ENCODE measurements at regions not wholly inside any gene's neighbourhood (a gene's known extent, or its start where the extent isn't known, plus 50 kb on each side); places are given as distances from the start of the nearest gene placed in this dataset.

DNA sequence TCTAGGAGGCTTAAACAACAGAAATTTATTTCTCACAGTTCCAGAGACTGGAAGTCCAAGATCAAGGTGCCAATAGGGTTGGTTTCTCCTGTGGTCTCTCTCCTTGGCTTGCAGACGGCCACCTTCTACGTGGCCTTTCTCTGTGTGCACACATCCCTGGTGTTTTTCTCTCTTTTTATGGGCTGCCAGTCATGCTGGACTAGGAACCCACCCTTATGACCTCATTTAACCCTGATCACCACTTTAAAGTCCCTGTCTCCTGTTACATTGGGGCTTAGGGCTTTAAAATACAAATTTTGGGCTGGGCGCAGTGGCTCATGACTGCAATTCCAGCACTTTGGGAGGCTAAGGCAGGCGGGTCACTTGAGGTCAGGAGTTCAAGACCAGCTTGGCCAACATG, 157.1 kb downstream of the TLE1 start:
- DNase-seq: no peak

DNA sequence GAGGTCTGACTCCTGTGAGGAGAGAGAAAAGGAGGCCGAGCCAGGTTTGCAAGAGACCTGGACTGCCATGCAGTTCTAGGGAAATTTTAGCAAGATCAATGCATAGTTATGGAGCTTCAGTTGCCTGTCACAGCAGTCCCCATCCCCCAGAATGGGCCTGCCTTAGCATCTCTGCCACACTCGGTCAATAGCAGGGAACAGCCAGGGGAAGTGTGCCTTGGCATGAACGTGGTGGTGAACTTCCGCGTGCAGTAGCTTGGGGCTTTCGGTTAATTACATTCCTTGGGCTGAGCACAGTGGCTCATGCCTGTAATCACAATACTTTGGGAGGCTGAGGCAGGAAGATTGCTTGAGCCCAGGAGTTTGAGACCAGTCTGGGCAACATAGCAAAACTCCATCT, 157.8 kb downstream of the TLE1 start:
- DNase-seq: no peak

- DNase-seq: no peak
These were observed 158.5 kb downstream of the TLE1 start for GRCh38 chr9:81530846-81531245.

- no peak for DNase-seq
These were observed 159.0 kb downstream of the TLE1 start for GRCh38 chr9:81530310-81530810.

DNA sequence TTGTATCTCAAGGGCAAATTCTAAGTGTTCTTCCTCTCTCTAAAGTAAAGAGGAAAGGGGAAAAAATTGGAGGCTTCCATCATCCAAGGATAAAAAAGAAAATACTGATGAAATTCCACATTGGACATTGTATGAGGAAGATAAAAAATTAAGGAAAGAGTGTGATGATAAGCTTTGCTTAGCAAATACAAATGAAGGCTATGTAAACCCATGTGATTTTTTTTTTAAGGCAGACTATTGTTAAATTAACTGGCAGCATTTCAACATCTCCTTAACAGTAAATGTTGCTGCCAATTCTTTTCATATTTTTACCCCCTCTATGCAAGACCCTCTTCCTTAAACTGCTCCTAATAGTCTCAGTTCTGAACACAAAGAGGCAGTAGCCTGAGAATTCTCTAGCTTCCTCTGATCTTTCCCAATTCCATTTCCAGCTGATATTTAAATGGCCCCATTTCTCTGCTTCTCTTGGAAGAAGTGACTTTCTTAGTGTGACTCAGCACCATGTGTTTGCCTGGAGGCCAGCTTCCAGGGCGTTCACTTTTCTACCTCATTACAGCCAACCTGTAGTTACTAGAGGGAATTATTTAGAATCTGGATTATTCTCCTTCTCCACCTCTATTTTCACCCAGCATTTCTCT, 159.7 kb downstream of the TLE1 start:
- no peak for DNase-seq

- DNase-seq: no peak
These were observed 162.8 kb downstream of the TLE1 start for GRCh38 chr9:81526587-81526986.

DNA sequence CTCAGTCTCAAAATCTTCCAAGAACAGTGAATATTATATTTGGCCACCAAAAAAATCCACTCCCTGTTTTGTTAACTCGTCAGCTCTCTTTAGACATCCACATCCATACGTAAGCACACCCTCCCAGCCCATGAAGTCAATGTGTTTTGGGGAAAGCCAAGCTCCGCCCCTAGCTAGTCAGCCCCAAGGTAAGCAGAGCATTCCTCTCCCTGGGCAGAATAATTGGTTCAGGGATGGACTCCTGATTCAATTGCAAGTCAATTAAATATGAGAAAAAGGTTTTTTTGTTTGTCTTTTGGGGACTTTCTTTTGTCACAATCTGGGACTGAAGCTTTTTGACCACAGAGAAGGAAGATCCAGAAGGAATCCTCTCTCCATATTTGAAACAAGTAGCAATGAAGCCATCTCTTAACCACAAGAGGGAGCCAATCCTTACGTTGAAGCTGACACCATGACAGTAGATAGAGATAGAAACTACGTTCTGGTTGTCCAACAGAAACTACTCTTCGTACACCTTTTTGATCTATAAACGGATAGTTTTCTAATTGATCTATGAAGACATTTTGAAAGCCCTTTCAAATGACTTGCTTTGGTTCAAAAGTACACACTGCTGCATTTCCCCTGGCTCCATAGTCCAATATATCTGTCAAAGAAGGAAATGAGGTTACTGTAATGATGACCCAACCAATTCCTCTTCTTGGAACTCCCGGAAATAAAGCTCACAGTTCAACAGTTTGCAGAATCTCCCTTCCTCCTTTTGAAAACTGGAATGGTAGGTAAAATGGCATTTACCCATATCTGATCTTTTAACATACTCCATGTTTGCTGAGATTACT, 166.4 kb downstream of the TLE1 start:
- no peak for DNase-seq

DNA sequence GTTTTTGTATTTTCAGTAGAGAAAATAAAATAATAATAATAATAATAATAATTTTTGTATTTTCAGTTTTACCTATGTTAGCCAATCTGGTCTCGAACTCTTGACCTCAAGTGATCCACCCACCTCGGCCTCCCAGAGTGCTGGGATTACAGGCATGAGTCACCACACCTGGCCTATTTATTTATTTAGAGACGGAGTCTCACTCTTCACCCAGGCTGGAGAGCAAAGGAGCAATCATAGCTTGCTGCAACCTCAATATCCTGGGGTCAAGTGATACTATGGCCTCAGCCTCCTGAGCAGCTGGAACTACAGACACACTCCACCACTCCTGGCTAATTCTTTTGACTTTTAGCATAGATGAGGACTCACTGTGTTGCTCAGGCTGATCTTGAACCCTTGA, 167.5 kb downstream of the TLE1 start:
- DNase-seq: no peak

GRCh38 chr9:81519816-81520495, 169.4 kb downstream of the TLE1 start:
- no peak for DNase-seq

DNA sequence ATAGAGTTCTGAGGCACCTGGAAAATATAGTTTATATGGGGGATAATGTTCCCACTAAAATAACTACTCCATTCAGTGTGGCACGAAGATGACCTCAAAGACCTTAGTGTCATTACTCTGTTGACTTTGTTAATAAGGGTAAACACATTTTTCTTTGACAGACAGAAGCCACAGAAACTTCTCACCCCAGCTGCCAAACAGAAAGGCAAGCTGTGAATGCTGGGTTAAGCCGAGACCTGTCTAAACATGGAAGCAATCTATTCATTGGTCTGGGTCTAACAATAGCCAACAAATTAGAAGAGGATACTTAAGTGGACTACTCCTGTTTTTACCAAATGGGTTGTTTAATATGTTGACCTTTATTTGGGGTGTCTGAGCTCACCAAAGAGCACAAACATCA, 171.4 kb downstream of the TLE1 start:
- DNase-seq: no peak

- no peak for DNase-seq
These were observed 176.3 kb downstream of the TLE1 start for GRCh38 chr9:81513059-81513458.

DNA sequence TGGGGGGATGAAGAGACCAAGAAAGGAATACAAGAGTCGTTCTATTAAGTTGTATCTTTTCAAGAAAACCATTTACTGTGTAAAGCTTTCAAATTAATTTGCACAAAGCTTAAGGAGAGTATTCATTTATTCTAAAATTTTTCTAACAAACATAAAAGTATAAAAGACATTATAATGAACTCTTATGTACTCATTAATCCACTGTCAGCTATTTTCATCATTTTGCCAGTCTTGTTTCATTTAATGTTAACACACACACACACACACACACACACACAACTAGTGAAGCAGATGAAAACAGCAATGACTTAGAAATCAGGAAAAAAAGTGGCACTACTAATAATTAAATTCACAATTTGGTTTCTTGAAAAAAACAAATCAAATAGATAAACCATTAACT, 176.7 kb downstream of the TLE1 start:
- no peak for DNase-seq

DNA sequence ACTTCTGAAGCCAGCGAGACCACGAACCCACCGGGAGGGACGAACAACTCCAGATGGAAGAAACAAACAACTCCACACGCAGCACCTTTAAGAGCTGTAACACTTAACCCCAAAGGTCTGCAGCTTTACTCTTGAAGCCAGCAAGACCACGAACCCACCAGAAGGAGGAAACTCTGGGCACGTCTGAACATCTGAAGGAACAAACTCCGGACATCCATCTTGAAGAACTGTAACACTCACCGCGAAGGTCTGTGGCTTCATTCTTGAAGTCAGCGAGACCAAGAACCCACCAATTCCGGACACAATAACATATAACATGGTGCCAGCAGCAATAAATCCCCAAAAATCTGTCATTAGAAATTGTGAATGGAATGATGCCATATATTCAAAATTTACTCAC, 180.9 kb downstream of the TLE1 start:
- no peak for DNase-seq

GRCh38 chr9:81506941-81507864, 182.1 kb downstream of the TLE1 start:
- DNase-seq: no peak

DNA sequence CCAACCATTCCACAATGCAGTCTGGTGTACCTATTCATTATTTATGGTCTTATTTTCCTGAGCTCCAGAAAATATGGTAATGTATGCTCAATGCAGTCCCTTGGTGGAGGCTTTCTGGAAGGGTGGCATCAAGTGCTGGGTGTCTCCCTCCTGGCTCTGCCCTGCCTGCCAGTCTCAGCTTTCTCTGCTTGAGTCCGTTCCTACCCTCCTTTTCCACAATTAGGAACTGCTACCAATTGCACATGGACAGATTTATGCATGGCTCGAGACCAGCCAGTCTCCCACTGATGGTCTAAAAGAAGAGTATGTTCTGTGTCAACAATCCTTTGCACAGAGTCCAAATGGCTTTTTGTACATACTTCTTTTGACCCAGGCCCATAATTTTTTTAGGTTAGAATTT, 189.8 kb downstream of the TLE1 start:
- DNase-seq: no peak

DNA sequence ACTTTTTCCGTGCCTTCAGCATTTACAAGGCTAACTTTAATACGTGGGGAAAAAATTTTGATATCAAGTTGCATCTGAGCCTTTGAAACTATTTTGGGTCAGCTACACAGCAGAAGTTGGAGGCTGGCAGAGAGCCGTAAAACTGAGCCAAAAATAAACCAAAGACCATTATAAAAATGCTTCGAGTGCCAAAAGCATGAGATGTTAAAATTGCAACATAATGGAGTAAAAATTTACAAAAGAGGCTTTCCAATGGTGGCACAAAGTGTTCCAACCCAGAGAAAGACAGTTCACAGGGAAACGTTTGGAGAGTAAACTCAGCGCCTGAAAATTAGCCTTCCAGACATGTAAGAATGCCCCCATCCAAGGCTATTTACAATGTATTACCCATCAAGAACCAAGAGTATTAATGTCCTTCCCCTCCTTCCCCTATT, 190.3 kb downstream of the TLE1 start:
- no peak for DNase-seq

DNA sequence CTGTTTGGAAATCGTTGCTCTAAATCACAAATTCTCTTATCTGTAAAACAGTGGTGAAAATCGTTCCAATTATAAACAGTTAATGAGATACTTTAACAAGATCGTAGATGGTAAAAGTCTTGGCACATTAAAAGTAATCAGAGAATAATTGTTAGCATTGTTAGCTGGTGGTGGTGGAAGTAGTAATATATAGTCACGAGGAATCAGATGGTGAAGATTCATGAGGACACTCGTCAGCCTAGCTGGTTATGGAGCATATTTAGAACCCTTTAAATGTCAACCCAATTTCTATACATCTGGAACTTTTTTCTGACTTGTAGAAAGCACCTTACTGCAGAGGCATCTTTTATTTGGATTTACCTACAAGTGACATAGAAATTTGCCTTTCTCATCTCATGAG, 190.8 kb downstream of the TLE1 start:
- DNase-seq: no peak

DNA sequence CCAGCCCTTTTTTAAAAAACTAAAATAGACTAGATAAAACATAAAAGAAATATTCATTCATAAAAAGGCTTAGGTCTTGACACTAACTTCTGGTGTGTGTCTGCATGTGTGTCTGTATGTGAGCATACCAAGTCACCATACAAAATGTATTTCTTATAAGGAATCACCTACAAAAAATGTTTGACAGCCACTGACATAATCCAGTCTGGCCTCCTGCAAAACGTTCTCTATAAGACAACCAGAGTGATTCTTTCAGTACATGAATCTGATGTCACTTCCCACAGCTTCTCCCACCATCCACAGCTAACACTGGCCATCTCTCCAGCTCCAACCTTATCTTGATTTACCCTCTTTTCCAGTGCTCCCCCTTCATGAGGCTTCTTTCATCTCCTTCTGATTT, 192.3 kb downstream of the TLE1 start:
- no peak for DNase-seq

DNA sequence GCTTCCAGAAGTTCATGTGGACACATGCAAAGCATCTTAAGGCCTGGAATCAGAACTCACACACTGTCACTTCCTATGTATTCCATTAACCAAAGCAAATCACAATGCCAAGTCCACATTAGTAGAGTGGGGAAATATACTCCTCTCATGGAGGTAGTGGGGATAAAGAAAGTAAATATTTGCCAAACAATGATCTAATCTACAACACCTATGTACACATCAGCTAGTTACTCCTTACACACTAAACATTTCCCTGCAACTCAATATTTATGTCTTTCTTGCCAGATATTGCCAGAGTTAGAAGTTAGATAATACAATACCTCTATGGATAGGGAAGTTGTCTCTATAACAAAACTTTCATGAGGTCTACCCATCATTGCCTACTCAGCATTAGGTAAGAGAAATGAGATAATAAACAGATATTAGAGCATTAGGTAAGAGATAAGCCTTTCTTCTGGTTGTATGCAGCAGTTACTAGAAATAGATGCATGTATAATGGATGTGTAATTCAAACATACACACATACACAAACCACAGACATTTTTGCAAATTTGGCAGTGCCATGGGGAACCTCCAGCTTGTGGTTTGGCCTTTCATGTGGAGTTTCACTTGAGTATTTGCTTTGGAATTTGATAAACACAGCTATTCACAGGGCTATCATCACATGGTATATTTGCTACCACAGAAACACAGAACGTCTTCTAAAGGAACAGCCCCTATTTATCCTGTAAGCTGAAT, 196.5 kb downstream of the TLE1 start:
- no peak for DNase-seq

DNA sequence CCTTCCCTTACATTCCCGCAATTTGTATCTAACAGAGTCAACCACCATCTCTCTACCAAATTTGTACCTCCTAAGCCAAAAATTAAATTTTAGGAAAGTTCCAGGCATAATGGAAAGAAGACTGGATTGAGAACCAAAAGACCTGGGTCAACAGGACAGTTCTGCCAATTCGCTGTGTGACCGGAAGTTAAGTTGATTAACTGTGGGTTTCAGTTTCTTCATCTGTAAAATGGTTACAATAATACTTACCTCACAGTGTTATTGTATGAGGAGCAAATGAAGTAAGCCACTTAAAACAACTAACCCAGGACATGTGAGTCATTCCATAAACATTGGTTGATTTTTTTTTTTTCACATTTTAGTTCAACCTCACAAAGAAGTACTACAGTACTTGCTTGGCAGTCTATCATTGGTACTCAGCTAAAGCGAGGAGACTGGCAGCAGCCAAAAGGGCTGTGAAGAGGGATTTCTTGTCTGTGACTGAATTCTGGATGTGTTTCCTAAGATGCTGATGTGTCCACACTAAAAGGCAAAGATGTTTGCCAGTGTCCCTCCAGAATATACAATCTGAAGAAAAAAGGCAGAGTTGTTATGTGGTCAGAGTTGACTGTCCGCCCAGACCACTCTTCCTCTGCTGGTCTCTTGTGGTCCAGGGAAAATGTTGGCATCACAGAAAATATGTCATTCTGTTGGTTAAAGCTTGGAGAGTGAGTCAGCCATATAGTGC, 198.6 kb downstream of the TLE1 start:
- DNase-seq: no peak

- DNase-seq: no peak
These were observed 200.3 kb downstream of the TLE1 start for GRCh38 chr9:81489046-81489445.

Data from activated CD4-positive, alpha-beta T cell treated with anti-CD3 and anti-CD28 coated beads for 48 hours (primary cell).